Coronary artery (tissue), 2 donors: ENCODE measurements at regions not wholly inside any gene's neighbourhood (a gene's known extent, or its start where the extent isn't known, plus 50 kb on each side); places are given as distances from the start of the nearest gene placed in this dataset.
A peak's percentile ranks its signal among the peaks of the same experiment; 100 is the strongest.

Source experiments
- DNase-seq: peaks from one replicate; pipeline ENCODE4 v3.0.0-alpha.2; 2017; ENCODE audit warnings: low spot score
- H3K27ac ChIP-seq, 2 donors: fragments of 200-600 bp; sonication (generic); one replicate each; pipeline ENCODE4 v1.5.1; 2016 to 2019
- H3K4me3 ChIP-seq: fragments of 200-600 bp; sonication (generic); 2 replicates; pipeline ENCODE4 v1.5.1; 2016; ENCODE audit warnings: mild to moderate bottlenecking, moderate library complexity
- CTCF ChIP-seq: fragments of 200-600 bp; sonication (generic); IDR thresholded peaks from one replicate; pipeline ENCODE4 v1.5.1; 2019; ENCODE audit warnings: antibody characterized with exemption

DNA sequence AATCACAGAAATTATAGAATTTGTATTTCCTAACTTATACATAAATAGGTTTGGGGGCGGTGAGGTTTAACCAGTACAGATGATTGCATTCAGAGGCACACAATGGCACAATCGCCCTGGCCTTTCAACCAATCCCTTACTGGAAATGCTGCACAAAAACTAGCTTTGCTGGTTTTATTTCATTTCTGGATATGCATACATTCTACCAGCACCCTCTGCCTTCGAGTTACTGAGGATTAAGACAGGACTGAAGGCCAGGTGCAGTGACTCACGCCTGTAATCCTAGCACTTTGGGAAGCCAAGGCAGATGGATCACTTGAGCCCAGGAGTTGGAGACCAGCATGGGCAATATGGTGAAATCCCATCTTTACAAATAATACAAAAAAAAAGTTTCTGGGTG, 336.1 kb downstream of the ARRDC4 start:
- TF ChIP-seq CTCF = no peak
- Histone ChIP-seq H3K27ac (no peak overlapping the region), H3K4me3 (no peak overlapping the region)
- DNase-seq = no peak

DNA sequence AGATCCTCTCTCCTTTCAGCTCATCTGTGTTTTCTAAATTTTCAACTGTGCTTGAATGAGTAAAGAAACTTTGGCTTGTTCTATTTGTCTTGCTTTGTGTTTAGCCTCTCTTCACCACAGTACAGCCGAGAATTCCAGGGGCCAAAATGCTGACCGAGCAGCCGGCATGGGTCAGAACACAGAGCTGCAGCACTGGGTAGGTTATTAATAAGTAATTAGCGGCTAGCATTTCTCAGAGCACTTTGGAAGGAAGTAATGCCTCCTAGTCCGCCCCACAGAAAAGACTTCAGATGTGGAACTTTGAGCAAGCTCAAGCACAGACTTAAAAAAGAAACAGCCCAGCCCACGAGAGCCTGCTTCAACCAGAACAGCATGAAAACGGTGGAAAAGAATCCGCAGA, 343.9 kb downstream of the ARRDC4 start:
- DNase-seq = no peak
- no peak for TF ChIP-seq CTCF
- Histone ChIP-seq H3K27ac (no peak overlapping the region), H3K4me3 (no peak overlapping the region)

GRCh38 chr15:98308117-98308516, 340.2 kb upstream of the IGF1R start:
- DNase-seq = no peak
- TF ChIP-seq CTCF = no peak
- Histone ChIP-seq H3K4me3 (no peak overlapping the region), H3K27ac (no peak overlapping the region)

DNA sequence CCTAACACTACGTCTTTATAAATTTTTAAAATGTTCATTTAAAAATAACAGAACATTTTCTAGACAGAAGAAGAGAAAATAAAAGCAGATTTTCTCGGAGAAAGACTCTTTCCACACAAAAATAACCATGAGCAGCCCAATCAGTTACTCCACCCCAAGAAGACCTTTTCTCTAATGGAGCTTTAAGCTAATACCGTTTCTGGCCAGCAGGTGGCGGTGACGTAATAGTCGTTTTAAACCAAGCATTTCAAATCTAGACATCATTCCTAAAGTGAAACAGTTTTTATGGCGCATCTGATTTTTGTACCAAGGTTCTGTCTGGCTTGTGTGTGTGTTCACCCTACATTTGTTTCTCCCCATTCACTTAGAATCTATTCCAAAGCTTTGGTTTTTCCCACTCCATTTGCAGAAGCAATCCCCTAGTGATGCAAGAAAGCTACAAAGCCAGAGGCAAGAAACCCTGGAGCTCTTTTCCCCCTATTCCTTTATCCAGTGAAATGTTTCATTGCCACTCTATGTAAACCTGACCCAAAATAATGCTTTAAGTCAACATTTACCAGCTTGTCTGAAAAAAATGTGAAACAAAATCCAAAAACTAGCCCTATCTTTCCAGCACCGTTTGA, 336.7 kb upstream of the IGF1R start:
- Histone ChIP-seq H3K4me3 (no peak overlapping the region), H3K27ac (no peak overlapping the region)
- peak; percentile 65 for TF ChIP-seq CTCF
- peak; percentile 78 for DNase-seq

- Histone ChIP-seq H3K27ac (no peak overlapping the region), H3K4me3 (no peak overlapping the region)
- no peak for TF ChIP-seq CTCF
- DNase-seq = no peak
These were observed 335.4 kb upstream of the IGF1R start for GRCh38 chr15:98312913-98313312.

- no peak overlapping the region for H3K27ac ChIP-seq
- no peak for DNase-seq
- H3K4me3 ChIP-seq = no peak overlapping the region
- TF ChIP-seq CTCF = no peak
These were observed 332.4 kb upstream of the IGF1R start for GRCh38 chr15:98315971-98316370.

DNA sequence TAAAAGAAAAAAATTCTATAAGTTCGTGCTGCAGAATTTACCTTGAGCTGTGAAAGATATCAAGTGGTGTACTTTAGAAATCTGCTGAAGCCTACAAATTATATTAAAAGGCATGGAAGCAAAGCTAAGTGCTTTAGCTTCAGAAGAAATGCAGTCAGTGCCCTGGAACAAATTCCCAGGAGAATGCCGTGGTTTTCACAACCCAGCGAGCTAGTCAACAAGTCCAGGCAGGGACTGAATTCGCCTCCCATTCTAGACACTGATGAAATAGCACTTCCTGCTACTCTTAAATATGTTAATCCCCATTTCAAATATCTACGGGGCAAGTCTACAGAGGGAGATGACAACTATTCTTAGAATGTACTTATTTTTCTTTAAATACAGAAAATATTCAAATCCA, 326.4 kb upstream of the IGF1R start:
- Histone ChIP-seq H3K4me3 (no peak overlapping the region), H3K27ac (no peak overlapping the region)
- no peak for TF ChIP-seq CTCF
- no peak for DNase-seq
